Activated gamma-delta T cell treated with Interleukin-2 at 50 U/mL for 16 hours (primary cell): ENCODE measurements at regions not wholly inside any gene's neighbourhood (a gene's known extent, or its start where the extent isn't known, plus 50 kb on each side); places are given as distances from the start of the nearest gene placed in this dataset.

Experiments used
- DNase-seq: peaks from one replicate; pipeline ENCODE4 v3.0.0-alpha.2; 2020

GRCh38 chr2:212945526-212945925, 205.9 kb downstream of the IKZF2 start:
- no peak for DNase-seq

GRCh38 chr2:212943351-212943750, 208.1 kb downstream of the IKZF2 start:
- no peak for DNase-seq

GRCh38 chr2:212941361-212941760, 210.1 kb downstream of the IKZF2 start:
- DNase-seq = no peak

GRCh38 chr2:212940816-212941215, 210.6 kb downstream of the IKZF2 start:
- no peak for DNase-seq

GRCh38 chr2:212939777-212940531, 211.5 kb downstream of the IKZF2 start:
- no peak for DNase-seq

- DNase-seq = no peak
These were observed 213.1 kb downstream of the IKZF2 start for GRCh38 chr2:212938144-212938793.

GRCh38 chr2:212936572-212936971, 214.8 kb downstream of the IKZF2 start:
- no peak for DNase-seq

GRCh38 chr2:212935752-212936151, 215.7 kb downstream of the IKZF2 start:
- DNase-seq = no peak

GRCh38 chr2:212931271-212931670, 220.1 kb downstream of the IKZF2 start:
- DNase-seq = no peak

GRCh38 chr2:212930556-212931260, 220.7 kb downstream of the IKZF2 start:
- DNase-seq = no peak

GRCh38 chr2:212929971-212930370, 221.4 kb downstream of the IKZF2 start:
- DNase-seq = no peak

- DNase-seq = no peak
These were observed 222.3 kb downstream of the IKZF2 start for GRCh38 chr2:212929116-212929515.

GRCh38 chr2:212928681-212929080, 222.7 kb downstream of the IKZF2 start:
- no peak for DNase-seq

GRCh38 chr2:212926940-212927339, 224.5 kb downstream of the IKZF2 start:
- DNase-seq = no peak

GRCh38 chr2:212923393-212923792, 228.0 kb downstream of the IKZF2 start:
- no peak for DNase-seq

- no peak for DNase-seq
These were observed 228.7 kb downstream of the IKZF2 start for GRCh38 chr2:212922701-212923100.

GRCh38 chr2:212921711-212922110, 229.7 kb downstream of the IKZF2 start:
- DNase-seq = no peak

- no peak for DNase-seq
These were observed 230.4 kb downstream of the IKZF2 start for GRCh38 chr2:212921061-212921460.

- no peak for DNase-seq
These were observed 232.2 kb downstream of the IKZF2 start for GRCh38 chr2:212919238-212919637.

GRCh38 chr2:212918336-212918735, 233.1 kb downstream of the IKZF2 start:
- no peak for DNase-seq

GRCh38 chr2:212915121-212915782, 236.2 kb downstream of the IKZF2 start:
- DNase-seq = no peak

- no peak for DNase-seq
These were observed 237.0 kb downstream of the IKZF2 start for GRCh38 chr2:212914392-212914791.

- DNase-seq = no peak
These were observed 237.6 kb downstream of the IKZF2 start for GRCh38 chr2:212913640-212914306.
